Activated CD8-positive, alpha-beta memory T cell treated with anti-CD3 and anti-CD28 coated beads, Interleukin-2, amount 50 U/mL, for 24 hours (primary cell): ENCODE measurements at regions not wholly inside any gene's neighbourhood (a gene's known extent, or its start where the extent isn't known, plus 50 kb on each side); places are given as distances from the start of the nearest gene placed in this dataset.
"Not testable (repeated sequence)": the region's sequence is repeated elsewhere in the genome, so short reads cannot be mapped to it uniquely, and the experiment has no call there.

Experiments
- DNase-seq: peaks from one replicate; pipeline ENCODE4 v3.0.0-alpha.2; 2020; ENCODE audit errors: extremely low read depth

DNA sequence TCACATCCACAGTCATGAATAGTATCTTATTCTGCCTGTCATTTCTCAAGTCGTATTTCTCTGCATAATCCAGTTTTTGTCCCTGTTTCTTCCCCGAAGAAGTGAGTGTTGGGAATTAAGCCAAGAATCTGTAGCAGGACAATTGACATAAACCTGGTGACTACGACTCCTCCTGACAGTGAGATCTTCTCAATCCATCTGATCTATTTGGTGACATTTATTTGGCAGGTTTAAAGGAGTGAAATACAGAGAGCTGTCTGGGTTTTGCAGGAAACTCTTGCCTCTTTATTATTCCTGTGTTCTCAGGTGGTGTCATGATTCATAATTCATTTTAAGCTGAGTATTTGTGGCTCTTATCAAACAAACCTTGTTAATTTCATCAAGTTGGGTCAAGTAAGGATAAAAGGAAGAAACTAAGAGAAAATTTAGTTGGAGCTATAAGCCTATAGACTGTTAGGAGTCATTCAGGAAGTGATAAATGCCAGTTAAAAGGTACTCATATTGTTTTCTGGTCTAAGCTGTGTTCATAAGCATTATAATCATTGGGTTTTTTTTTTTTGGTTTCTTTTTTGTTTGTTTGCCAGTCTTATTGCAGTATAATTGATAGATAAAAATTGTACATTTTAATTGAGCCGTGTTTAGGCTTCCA is 95.9 kb upstream of the PCSK1 start:
- DNase-seq, result no peak

DNA sequence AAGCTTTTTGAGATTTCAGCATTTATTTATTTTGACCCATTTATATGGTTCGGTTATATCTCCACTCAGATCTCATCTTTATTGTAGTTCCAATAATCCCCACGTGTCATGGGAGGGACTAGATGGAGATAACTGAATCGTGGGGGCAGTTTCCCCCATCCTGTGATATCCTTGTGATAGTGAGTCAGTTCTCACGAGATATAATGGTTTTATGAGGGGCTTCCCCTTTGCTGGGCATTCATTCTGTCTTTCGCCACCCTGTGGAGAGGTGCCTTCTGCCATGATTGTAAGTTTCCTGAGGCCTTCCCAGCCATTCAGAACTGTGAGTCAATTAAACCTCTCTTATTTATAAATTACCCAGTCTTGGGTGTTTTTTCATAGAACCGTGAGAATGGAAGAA is 96.5 kb upstream of the PCSK1 start:
- no peak for DNase-seq

DNA sequence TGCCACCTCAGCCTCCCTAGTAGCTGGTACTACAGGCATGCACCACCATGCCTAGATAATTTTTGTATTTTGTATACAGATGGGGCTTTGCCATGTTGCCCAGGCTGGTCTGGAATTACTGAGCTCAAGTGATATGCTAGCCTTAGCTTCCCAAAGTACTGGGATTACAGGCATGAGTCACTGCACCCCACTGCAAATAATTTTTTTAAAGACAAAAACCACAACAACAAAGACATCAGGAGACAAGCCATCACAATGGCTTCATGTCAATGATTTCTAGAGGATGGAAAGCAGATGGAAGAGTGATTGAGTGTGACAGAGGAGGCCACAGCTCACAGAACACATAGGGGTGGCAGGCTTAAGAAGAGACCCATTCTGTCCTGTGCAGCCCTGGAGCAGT is 97.9 kb upstream of the PCSK1 start:
- no peak for DNase-seq

DNA sequence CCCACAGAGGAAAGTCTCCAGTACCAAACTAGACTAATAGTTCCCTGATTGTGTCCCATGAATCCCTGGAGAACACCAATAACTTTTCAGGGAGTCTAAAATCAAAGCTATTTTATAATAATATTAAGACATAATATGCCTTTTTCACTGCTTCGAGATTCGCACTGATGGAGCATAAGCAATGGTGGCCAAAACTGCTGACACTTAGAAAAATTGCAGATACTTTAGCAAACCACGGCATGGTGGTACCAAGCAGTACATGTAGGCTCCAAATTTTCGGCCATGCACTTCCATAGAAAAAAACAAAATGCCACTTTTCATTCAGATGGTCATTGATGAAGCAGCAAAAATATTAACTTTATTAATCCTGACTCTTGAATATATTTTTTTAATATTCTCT is 100.3 kb upstream of the PCSK1 start:
- no peak for DNase-seq

DNA sequence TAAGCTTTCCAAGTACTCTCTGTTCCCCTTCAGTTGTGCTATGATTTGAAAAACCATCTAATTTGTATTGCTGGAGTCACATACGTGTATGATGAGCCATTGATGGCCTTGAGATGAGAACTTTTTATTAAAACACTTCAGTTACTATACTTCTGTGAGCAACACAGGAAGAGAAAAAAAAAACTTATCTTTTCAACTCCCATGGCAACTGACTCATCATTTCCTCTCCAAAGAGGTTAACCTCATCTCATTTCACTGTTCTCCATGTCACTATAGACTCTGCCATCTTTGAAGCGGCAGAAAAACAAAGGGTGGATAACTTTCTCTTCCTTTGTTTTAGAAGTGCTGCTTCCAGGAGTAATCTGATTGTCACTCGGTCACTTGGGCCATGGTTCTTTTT is 104.3 kb upstream of the PCSK1 start:
- no peak for DNase-seq

DNA sequence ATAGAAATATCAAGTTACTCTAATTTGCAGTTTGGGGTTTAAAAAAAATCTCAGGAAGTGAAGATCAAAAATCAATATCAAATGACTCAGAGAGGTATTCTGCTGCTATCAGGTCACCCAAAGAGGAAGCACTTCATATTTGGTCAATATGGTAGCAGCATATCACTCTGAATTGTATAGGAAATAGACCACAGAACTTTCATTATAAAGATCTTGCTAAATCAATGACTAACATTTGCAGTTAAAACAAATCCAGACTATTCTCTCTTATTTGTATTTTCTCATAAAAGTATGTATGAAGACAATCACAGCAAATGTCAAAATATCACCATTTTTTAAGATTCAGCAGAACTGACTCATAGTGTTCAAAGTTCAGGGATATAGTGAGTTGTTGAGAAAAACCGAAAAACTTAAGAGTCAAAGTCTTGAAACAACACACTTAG is 105.8 kb upstream of the PCSK1 start:
- no peak for DNase-seq

DNA sequence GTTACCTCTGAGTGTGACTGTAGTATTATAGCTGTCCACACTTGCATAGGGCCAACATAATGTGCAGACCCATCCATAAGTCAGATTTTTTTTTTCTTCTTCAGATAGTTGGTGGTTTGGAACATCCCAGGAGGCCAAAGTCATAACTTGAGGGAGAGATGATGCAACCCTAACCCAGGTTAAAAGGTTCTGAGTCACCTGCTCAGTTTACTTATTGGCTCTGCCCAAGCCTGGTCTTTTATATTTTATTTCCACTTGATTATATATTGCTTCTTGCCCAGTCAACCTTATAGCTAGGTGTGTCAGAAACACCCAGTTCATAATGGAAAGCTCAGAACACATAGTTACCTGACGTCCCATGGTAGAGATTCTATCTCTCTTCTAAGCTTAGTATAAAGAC is 113.1 kb upstream of the PCSK1 start:
- no peak for DNase-seq

DNA sequence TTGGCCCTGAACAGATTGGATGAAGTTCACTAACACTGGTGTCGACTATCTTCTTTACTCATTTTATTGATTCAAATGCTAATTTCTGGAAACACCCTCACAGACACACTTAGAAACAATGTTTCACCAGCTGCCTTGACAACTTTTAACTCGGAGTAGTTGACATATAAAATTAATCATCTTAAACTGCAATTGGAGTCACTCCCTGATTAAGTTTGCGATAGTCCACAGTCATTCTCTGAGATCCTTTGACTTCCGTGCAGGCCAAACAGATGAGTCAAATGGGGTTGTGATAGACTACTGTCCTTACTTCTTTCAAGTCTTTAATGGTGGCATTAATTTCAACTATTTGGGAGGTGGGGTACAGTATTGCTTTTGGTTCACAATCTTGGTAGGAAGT is 114.4 kb upstream of the PCSK1 start:
- DNase-seq, result no peak

DNA sequence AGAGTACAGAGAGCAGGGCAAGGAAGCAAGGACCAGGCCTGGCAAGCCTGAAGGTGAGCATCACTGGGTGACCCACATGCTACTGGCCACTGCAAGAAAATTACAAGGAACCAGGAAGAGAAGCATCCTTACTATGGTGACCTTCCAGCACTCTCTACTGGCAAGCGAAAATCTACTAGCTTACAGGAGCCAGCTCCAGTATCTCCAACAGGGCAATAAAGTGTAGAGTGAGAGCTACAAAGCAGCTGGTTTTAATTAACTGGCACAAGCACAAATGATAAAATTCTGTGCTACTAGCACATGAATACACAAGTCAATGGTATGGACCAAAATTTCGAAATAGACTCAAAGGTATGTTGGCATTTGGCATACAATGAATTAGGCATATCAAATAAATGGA is 113.3 kb upstream of the CAST start:
- DNase-seq, result no peak

DNA sequence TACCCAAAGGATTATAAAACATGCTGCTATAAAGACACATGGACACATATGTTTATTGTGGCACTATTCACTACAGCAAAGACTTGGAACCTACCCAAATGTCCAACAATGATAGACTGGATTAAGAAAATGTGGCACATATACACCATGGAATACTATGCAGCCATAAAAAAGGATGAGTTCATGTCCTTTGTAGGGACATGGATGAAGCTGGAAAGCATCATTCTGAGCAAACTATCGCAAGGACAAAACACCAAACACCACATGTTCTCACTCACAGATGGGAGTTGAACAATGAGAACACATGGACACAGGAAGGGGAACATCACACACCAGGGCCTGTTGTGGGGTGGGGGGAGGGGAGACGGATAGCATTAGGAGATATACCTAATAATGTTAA is 101.3 kb upstream of the CAST start:
- not testable (repeated sequence) for DNase-seq

DNA sequence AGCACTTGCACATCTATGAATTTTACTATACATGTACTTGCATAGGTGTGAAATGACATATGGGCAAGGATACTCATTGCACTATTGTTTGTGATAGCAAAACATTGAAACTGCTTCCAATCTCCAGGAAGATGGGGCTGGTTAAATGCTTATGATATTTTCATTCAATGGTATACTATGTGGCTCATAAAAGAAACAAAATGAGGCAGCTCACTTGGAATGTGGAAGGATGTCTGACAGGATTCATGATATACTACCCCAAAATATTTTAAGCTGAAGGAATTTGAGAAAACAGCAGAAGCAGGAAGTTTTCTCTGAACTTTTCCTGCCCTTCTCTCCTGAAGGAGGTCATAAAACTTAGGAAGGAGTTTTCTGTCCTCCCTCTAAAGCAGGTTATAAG is 99.6 kb upstream of the CAST start:
- DNase-seq, result no peak

DNA sequence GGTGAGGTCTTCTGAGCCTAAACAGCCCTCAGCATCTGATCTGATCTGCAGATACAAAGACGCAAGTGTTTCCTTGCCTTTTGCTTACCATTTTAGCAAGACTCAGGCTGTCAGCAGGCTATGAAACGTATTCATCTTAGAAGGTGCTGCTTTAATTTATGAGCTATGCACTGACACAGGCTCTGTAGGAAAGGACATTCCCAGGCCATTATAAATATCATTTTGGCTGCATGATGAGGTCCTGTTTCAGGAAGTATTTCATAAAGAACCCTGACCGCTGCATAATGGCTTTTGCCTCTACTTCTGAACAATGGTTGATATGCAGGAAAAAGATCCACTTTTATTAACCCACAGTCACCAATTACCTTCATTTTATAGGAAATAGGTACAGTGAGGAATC is 98.4 kb upstream of the CAST start:
- DNase-seq, result no peak

DNA sequence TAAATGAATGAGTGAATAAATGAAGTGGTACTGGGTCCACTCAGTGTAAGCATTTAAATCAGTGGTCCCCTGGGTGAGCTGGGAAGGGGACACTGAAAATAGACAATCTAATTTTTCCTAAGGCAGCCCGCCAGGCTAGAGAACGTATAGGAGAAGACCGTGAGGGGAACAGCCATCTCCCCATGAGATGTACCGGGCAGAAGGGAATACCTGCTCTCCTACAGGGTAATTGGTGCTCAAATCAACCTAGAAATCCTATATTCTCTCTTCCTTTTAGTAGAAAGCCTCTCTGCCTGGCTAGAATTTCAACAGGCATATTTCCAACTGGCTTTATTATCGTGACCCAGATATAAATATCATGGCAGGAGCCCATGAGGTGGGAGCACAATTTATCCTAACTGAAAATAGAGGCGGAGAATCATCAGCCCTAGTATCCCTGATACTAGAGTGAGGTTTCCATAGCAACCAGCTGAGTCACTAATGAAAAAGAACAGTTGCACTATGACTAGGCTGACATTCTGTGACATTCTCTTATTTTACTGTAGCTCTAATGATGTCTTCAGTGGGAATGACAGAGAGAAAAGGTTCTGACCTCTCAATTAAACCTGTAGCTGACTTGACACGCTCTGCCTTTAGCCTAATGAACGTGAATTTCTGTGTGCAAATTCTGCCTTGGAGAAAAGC is 96.5 kb upstream of the CAST start:
- no peak for DNase-seq

DNA sequence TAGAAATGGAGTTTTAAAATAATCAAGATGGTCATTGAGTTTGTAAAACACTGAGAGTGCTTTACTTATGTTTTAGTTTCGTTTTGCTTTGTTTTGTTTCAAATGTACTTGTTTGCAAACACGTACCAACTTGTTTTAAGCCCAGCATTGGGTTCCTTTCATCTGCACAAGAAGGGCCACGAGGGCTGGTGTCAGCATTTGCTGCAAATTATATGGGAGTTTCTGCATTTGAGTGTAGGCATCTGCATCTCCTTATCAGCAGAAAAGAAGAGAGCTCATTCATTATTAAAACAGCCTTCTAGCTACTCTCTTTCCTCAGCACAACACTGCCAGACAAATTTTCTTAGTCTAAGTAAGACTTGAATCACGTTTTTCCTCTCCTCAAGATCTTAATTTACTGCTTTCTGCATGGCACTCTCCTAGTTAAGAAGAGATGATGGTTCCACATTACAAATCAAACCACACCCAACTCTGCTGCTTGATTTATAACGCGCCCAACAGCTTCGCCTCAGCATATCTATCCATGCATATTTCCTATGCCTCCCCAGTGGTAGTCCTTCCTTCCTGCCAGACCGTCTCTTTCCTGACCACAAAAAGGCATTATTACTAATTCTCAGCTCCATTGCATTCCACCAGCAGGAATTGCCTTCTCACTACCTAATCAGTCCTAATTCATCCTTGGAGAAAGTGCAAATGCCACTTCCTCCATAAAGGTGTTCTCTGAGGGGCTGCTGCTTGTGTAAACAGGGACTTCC is 95.2 kb upstream of the CAST start:
- no peak for DNase-seq

DNA sequence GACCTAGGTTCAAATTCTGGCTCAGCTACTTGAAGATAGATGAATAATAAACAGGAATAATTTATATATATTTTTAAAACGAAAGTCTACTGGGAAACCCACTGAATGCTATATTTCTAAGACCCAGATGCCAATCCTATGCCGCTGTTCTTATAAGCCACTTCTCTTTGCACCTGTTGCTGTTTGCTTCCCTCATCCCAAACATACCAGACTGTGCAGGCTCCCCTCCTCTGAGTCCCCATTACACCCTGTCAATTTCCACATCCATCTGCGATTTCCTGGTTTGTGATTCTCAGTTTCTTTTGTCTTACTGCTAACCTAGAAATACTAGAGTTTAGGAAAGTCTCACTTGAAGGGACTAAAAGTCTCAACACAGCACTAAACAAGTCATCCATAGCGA is 92.8 kb upstream of the CAST start:
- no peak for DNase-seq

DNA sequence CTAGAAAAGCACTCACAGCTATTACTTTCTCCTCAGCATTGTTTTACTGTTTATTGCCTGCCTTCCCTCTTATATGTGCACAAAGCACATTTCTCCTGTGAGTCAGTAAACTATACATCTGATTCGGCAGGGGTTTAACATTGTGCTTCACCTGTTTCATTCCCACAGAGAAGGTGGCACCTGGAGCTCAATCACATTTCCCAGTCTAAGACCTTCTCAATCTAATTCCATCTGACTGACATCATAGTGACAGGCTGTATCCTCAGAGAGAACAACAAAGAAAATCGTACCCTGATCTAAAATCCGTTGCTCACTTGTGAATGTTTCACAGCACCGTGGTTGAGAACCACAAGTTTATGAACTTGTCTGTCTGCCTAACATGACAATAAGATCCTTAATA is 92.4 kb upstream of the CAST start:
- DNase-seq, result no peak

DNA sequence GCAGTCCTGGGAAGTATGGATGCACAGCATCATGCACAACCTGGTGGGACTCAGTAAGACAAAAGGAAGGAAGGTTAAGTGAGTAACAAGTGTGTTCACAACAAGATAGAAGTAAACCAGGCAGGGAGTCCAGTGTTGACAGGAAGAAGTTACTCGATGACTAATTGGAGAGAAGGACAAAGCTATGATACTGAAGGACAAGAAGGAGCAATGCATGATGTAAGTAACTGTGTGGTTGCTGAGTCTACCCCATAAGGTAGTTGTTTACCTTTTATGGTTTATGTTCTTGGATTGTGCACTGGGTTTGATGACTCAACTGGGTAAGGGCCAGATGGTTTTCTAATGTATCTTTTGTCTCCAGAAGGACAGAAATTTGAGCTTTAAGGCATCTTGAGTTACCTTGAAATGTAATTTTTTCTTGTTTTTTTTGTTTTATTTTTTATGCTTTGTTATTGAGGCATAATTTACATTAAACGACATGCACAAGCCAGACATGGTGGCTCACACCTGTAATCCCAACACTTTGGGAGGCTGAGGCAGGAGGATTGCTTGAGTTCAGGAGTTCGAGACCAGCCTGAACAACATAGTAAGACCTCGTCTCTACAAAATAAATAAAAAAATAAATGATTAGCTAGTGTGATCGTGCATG is 89.2 kb upstream of the CAST start:
- no peak for DNase-seq

DNA sequence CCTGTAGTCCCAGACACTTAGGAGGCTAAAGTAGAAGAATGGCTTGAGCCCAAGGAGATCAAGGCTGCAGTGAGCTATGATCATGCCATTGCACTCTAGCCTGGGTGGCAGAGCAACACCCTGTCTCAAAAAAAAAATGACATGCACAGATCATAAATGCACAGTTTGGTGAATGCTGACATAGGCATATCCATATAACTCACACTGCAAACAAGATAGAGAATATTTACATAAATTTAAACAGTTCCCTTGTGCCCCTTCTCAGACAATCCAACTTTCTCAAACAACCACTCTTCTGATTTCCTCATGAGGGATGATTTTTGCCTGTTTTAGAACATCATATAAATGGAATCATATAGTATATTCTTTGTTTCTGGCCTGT is 88.7 kb upstream of the CAST start:
- DNase-seq, result no peak

DNA sequence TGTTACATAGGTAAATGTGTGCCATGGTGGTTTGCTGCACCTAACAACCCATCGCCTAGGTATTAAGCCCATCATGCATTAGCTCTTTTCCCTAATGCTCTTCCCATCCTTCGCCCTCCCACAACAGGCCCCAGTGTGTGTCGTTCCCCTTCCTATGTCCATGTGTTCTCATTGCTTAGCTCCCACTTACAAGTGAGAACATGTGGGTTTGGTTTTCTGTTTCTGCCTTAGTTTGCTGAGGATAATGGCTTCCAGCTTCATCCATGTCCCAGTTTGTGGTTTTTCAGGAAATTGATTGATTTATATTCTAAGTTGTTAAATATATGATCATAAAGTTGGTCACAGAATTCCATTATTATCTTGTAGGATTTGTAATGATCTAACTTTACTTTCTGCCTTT is 85.3 kb upstream of the CAST start:
- DNase-seq, result no peak

DNA sequence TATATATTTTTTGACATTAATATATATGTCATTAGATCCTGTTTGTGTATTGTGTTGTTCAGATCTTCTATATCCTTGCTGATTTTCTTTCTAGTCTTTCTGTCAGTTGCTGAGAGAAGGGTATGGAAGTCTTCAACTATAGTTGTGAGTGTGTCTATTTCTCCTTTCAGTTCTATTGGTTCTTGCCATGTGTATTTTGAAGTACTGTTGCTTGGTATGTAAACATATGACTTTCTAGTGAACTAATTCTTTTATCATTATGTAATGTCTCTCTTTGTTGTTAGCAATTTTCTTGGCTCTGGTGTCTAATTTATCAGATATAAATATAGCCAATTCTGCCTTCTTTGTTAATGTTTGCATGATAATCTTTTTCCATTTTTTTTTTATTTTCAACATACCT is 84.3 kb upstream of the CAST start:
- DNase-seq, result no peak

DNA sequence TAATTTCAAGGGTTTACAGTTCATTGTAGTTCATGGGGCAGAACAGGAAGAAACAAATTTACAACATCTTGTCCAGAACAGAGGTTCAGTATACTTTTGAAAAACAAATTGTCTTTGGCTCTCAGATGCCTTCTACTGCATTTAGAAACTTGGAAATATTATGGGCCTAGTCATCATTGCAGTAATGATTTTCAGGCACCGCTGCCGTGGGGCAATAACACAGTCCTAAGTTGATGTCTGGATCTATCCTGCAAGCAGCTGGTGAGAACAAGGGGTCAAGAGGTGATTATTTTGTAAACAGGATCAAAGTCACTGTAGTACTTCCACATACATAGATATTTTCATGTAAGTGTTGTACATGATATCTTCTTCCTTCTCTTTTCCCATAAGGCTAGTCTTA is 82.5 kb upstream of the CAST start:
- no peak for DNase-seq

DNA sequence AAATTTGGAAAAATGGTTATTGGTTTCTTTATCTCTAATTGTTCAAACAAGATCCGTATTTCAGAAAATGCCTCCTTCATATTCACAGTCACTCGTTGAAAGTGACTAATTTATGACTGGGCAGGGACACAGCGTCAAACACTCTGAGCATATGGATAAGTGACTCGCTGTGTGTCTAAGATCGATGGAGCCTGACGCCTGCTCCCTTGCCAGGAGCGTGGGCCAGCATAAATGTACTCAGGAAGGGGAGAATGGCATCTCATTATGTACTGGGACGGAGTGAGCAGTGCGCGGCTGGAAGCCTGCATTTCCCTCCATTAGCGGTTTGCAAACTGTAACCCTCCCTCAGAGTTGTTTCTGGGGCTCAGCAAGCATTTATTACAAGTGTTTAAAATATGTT is 79.8 kb upstream of the CAST start:
- no peak for DNase-seq

DNA sequence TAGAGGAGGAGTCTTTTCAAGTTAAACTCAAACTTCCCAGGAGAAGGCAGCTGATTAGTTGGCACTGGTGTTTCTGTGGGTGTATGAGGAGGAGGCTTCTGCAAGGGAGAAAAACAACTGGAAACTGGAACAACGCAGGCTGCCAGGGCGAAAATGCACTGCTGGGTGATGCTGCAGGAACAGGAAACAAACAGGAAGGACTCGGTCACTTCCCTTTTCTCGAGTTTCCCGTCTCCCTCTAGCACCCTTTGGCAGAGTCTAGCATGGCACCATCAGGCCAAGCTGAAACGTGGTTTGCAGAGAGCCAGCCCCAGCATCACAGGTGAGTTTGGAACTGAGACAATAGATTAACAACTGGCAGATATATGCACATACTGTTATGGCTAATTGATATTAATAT is 77.5 kb upstream of the CAST start:
- no peak for DNase-seq
